ENCODE measurements at regions not wholly inside any gene's neighbourhood (a gene's known extent, or its start where the extent isn't known, plus 50 kb on each side); places are given as distances from the start of the nearest gene placed in this dataset.
"Not testable (repeated sequence)": the region's sequence is repeated elsewhere in the genome, so short reads cannot be mapped to it uniquely, and the experiment has no call there.

DNA sequence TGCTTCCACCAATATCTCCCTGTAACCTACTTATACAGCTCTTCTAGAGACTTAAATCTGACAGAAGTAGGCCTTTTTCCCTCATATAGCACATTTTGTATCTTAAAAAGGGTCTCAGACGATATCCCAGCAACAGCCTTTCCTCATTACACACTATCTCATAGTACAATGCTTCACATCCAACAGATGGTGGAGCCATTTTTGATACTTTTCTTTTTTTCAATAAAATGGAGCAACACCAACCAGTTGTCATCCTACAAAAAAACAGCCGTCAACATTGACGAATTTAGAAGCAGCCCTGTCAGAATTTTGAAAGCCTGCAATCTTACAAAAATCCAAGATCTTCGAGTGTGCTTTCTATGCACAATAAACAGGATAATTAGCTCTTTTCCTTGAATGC, 145.9 kb upstream of the NEBL start:
- no peak for DNase-seq

DNA sequence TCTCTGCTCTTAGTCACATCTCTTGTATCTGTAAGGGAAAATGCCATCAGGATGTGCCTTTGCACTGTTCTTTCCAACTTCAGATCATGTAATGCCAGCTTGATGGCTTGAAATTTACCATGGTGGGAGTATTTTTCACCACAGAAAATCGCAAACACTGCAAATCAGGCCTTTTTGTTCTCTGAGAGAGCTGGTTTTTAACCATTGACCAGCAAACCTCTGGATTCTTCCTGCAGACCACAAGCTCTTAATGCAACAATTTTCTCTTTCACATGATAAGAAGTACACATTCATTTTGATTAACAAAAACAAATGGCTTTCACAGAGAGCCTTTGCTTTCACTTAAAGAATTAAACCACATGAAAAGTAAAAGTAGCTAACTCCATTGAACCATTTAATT, 145.4 kb upstream of the NEBL start:
- DNase-seq: no peak

- DNase-seq: no peak
Measured at GRCh38 chr10:21041763-21042458, 144.8 kb upstream of the NEBL start.

DNA sequence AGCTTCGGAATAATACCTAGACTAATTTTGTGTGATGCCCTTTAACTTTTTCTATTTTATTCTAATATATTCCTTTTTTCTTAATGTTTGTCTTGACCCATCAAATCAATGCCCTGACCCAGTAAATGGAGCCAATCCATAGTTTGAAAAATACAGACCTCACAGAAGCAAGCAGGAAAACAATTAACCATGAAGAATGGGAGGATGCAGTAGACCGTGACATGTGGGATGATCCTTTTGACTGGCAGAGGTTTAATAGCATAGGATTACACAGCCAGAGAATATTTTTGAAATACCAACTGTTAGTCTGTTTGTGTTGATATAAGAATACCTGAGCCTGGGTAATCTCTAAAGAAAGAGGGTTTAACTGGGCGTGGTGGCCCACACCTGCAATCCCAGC, 142.6 kb upstream of the NEBL start:
- DNase-seq: no peak

GRCh38 chr10:21036757-21037156, 139.6 kb upstream of the NEBL start:
- no peak for DNase-seq

DNA sequence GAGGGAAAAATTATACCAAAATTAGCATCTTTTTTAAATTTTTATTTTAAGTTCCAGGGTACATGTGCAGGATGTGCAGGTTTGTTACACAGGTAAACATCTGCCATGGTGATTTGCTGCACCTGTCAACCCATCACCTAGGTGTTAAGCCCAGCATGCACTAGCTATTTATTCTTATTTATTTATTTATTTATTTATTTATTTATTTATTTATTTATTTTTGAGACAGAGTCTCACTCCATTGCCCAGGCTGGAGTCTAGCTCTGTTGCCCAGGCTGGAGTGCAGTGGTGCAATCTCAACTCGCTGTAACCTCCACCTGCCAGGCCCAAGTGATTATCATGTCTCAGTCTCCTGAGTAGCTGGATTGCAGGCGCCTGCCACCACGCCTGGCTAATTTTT, 137.7 kb upstream of the NEBL start:
- not testable (repeated sequence) for DNase-seq

DNA sequence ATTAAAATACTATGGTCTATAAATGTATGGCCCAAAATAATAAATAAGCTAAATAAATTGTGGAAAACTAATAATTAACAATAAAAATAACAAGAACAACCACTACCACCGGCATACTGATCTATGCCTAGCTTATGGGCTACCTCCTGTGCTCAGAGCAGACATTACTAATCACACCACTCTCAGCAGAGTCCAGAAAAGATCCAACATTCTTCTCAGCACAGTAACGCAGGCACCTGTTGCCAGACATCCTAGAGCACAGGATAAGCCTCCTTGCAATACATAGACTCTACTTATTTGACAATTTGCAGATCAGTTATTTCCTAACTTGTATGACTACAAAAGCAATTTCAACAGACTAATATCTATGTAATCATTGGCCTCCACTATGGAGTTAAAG, 137.1 kb upstream of the NEBL start:
- DNase-seq: no peak

DNA sequence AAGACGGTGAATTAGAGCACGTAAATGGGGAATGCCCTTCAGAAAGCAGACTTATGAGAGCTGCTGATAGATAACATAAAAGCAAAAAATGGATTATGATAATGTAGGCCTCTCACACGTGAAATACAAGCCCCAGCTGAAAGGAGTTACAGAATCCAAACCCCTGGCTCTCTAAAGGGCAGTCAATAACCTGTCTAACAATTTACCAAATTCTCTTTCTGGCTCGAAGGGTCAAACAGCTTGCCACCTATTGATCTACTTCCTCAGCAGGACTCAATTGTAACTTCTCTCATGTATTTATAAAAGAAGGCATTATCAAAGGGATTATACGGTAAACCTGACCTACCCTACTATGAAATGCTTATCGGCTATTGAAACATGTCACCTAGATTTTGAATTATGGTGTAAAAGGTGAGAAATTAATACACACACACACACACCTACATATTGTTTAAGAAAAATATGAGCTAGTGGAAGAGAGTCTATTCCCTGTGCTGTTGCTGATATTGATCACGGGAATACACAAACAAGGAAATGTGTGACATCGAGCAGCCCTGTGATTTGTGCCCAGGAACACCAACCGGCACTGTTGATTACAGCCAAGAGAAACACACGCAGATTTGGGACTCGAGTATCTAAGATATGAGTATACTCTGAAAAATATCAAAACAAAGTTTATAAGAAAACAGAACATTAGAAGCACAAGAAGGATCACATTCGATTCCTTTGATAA, 135.6 kb upstream of the NEBL start:
- no peak for DNase-seq

GRCh38 chr10:21031232-21031795, 134.2 kb upstream of the NEBL start:
- no peak for DNase-seq

- DNase-seq: no peak
Measured at GRCh38 chr10:21030091-21030490, 133.0 kb upstream of the NEBL start.

GRCh38 chr10:21022821-21023220, 125.7 kb upstream of the NEBL start:
- DNase-seq: no peak

- DNase-seq: no peak
Measured at GRCh38 chr10:21021843-21022594, 124.9 kb upstream of the NEBL start.

DNA sequence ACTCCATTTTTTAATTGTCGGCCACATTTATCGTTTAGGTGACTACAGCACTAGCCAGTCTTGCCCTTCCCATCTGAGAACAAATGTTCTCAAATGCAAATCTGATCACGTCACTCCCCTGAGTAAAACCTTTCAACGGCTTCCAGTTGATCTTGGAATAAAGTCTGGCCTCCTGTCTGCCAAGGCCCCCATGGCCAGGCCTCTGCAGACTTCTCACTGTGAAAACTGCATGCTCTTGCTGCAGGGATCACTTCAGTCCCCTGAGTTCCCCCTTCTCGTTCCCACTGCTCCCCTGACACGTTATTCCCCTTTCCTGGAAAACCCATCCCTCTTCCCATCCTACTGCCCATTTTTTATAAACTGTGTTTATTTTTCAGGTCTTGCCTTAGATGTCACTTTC, 124.1 kb upstream of the NEBL start:
- no peak for DNase-seq

GRCh38 chr10:21020545-21020944, 123.4 kb upstream of the NEBL start:
- no peak for DNase-seq

DNA sequence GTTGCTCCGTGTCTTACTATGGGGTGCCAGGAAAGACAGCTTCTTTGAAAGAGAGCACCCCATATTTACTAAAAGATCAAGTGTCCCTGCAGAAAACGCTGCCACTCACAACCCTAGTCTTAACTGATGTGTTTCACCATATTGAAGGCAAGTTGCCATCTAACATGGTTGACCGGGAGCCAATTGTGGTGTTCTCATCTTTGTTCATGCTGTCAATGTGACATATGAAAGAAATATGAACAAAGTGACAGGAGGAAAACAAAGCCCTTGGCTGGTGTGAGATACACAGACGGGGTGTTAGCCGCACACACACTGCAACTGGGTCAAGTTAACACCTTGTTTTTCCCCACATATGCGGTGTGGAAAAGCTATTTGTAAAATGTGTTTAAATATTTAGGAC, 122.3 kb upstream of the NEBL start:
- DNase-seq: no peak

DNA sequence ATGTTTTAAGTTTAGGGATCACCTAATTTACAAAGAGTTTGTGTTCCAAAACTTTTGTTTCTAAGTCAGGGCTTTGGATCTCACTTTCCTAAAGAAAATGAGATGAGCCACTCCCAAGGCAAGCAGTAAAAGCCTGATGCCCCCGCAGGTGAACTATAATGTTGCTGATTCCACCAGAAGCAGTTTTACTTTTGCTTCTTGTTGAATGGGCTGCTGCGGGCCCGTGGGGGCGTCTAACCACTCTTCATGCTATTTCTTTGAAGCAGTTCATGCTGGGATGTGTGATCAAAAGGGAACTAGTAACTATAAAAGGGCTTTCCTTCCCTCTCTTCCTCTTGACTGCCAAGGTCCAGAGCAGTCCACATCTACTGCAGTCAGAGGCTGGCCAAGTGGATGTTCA, 118.7 kb upstream of the NEBL start:
- DNase-seq: no peak

DNA sequence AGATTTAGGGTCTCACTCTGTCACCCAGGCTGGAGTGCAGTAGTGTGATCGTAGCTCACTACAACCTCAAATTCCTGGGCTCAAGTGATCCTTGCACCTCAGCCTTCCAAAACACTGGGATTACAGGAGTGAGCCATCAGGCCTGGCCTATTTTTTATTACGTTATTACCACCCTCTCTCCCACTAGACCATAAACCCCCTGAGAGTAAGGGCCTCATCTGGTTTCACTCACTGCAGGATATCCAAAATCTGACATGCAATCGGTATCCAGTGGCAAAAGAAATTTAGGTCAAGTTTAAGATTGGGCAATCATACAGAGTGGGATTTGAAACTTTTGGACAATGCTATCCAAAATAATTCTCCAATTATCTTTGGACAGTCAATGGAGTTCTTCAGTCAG, 117.0 kb upstream of the NEBL start:
- DNase-seq: no peak

- DNase-seq: no peak
Measured at GRCh38 chr10:21011433-21012018, 114.4 kb upstream of the NEBL start.

GRCh38 chr10:21010615-21011014, 113.5 kb upstream of the NEBL start:
- DNase-seq: no peak

DNA sequence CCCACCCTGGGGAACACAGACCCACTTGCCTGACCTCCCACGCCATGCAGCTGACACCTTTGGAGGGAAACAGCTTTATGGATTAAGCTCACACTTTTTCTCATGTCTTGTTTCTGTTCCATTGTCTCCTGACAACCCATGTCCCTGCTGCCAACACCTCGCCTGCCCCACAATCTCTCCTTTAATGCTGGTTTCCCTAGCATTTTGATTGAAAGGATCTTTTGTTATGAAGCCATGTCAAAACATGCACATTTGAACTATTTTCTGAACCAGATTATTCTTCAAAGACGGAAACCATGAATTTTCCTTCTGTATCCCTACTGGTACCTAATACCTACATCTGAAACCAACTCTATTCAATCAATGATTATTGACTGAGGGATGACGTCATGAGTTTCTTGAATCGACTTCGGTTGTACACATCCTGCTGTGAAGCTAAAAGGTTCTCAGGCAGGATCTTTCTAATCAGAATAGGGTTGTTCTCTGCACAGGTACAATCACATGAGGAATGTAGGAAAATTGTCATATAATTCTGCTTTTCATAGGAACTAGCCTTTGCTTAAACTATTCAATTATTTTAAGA, 106.2 kb upstream of the NEBL start:
- DNase-seq: no peak

- no peak for DNase-seq
Measured at GRCh38 chr10:21002091-21002878, 105.2 kb upstream of the NEBL start.

- no peak for DNase-seq
Measured at GRCh38 chr10:20999699-21000098, 102.6 kb upstream of the NEBL start.
